Loucy (cell line): ENCODE measurements at regions not wholly inside any gene's neighbourhood (a gene's known extent, or its start where the extent isn't known, plus 50 kb on each side); places are given as distances from the start of the nearest gene placed in this dataset.

Experiments used
- H2AFZ ChIP-seq: fragments of 200-600 bp; sonication (generic); 2 replicates; pipeline ENCODE4 v1.6.0; 2016; ENCODE audit warnings: antibody characterized with exemption, mild to moderate bottlenecking, low read length, moderate library complexity
- H3F3A ChIP-seq: fragments of 200-600 bp; 2 replicates; pipeline ENCODE4 v1.6.0; 2016; ENCODE audit warnings: antibody characterized with exemption, low read depth, mild to moderate bottlenecking
- H3K27me3 ChIP-seq: fragments of 200-600 bp; sonication (generic); 2 replicates; pipeline ENCODE4 v1.6.1; 2014; ENCODE audit warnings: low read length, mild to moderate bottlenecking; ENCODE audit not compliant: insufficient read depth, poor library complexity, severe bottlenecking
- H3K36me3 ChIP-seq: fragments of 200-600 bp; sonication (generic); 2 replicates; pipeline ENCODE4 v1.6.1; 2016; ENCODE audit warnings: low read length; ENCODE audit not compliant: insufficient read depth
- H3K4me1 ChIP-seq: fragments of 200-600 bp; sonication (generic); 2 replicates; pipeline ENCODE4 v1.5.1; 2014; ENCODE audit warnings: low read length, mild to moderate bottlenecking; ENCODE audit not compliant: insufficient read depth, poor library complexity, severe bottlenecking
- H3K4me2 ChIP-seq: fragments of 200-600 bp; sonication (generic); 2 replicates; pipeline ENCODE4 v1.6.0; 2014; ENCODE audit warnings: antibody characterized with exemption, low read length, low read depth, mild to moderate bottlenecking; ENCODE audit not compliant: poor library complexity, severe bottlenecking
- H3K4me3 ChIP-seq: fragments of 200-600 bp; sonication (generic); 2 replicates; pipeline ENCODE4 v1.5.1; 2014; ENCODE audit warnings: low read length, mild to moderate bottlenecking, mixed read lengths; ENCODE audit not compliant: poor library complexity, severe bottlenecking
- H3K79me2 ChIP-seq: fragments of 200-600 bp; sonication (generic); 2 replicates; pipeline ENCODE4 v1.6.1; 2014; ENCODE audit warnings: low read length; ENCODE audit not compliant: insufficient read depth
- H3K9ac ChIP-seq: fragments of 200-600 bp; sonication (generic); 2 replicates; pipeline ENCODE4 v1.6.0; 2014; ENCODE audit warnings: mild to moderate bottlenecking, low read depth, low read length, moderate library complexity; ENCODE audit not compliant: poor library complexity, severe bottlenecking
- H3K9me2 ChIP-seq: fragments of 200-600 bp; sonication (generic); replicated peaks from 2 replicates; pipeline ENCODE4 v1.6.1; 2016; ENCODE audit warnings: low read depth, low read length, mixed read lengths
- H3K9me3 ChIP-seq: fragments of 200-600 bp; sonication (generic); 2 replicates; pipeline ENCODE4 v1.6.1; 2014; ENCODE audit warnings: mild to moderate bottlenecking, antibody characterized with exemption, low read length, low read depth; ENCODE audit not compliant: insufficient read depth
- H4K20me1 ChIP-seq: fragments of 200-600 bp; sonication (generic); 2 replicates; pipeline ENCODE4 v1.6.0; 2014; ENCODE audit warnings: antibody characterized with exemption, low read length, mild to moderate bottlenecking; ENCODE audit not compliant: insufficient read depth, poor library complexity, severe bottlenecking
- EZH2phosphoT487 ChIP-seq: fragments of 200-600 bp; IDR thresholded peaks from 2 replicates; pipeline ENCODE4 v1.6.1; 2018; ENCODE audit warnings: antibody characterized with exemption, mild to moderate bottlenecking, moderate library complexity, borderline replicate concordance
- TF ChIP-seq, protein P1 (sequence below): fragments of 200-600 bp; sonication (generic); conservative IDR thresholded peaks from 2 replicates; pipeline ENCODE4 v1.5.1; 2014; ENCODE audit warnings: mild to moderate bottlenecking, antibody characterized with exemption, low read length

DNA sequence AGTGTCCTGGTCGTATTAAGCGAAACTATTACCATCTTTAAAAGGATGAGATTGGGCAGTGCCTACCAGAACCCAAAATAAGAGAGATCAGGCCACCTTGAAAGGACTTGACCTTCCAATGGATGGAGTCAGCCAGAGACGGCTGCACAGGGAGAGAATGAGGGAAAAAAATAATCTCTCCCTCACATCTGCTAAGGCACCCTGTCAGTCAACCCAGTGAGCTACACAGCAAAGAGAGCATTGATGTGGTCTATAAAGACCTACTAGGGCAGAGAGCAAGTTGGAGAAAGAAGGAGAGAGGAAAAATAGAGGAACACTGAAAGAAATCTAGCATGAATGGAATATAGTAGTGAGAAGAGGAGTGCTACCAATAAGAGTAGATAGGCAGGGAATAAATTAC lies 68.0 kb upstream of the FTMT start:
- no peaks in the 10 kb centered on the region for H3K9me2 ChIP-seq
- no peak overlapping the region for H3K9ac ChIP-seq
- TF ChIP-seq EZH2phosphoT487, result no peak
- TF ChIP-seq, protein P1, sequence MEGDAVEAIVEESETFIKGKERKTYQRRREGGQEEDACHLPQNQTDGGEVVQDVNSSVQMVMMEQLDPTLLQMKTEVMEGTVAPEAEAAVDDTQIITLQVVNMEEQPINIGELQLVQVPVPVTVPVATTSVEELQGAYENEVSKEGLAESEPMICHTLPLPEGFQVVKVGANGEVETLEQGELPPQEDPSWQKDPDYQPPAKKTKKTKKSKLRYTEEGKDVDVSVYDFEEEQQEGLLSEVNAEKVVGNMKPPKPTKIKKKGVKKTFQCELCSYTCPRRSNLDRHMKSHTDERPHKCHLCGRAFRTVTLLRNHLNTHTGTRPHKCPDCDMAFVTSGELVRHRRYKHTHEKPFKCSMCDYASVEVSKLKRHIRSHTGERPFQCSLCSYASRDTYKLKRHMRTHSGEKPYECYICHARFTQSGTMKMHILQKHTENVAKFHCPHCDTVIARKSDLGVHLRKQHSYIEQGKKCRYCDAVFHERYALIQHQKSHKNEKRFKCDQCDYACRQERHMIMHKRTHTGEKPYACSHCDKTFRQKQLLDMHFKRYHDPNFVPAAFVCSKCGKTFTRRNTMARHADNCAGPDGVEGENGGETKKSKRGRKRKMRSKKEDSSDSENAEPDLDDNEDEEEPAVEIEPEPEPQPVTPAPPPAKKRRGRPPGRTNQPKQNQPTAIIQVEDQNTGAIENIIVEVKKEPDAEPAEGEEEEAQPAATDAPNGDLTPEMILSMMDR, result no peak
- no peak overlapping the region for H2AFZ ChIP-seq
- H3K36me3 ChIP-seq, result no peaks in the 10 kb centered on the region
- no peaks in the 10 kb centered on the region for H4K20me1 ChIP-seq
- H3K9me3 ChIP-seq, result no peaks in the 10 kb centered on the region
- no peak overlapping the region for H3K4me3 ChIP-seq
- H3K4me2 ChIP-seq, result no peak overlapping the region
- no peaks in the 10 kb centered on the region for H3K27me3 ChIP-seq
- no peaks in the 10 kb centered on the region for H3K79me2 ChIP-seq
- no peaks in the 10 kb centered on the region for H3F3A ChIP-seq
- no peaks in the 10 kb centered on the region for H3K4me1 ChIP-seq

DNA sequence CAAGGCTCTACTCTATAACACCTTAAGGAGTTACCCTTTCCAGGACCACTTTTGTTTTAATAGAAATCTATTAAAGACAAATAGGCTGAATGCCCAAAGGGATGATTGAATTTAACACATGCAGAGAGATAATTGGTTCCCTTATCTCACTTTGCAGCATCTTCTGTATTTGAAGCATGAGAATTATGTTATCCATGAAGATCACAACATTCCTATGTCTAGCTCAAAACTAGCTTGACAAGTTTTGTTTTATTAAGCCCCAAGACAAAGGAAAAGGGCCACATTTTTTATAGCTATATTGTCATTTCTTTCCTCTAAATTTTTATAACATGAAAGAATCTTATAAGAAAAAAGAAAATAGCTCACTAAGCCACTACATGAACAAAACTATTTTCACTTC lies 57.9 kb upstream of the FTMT start:
- Histone ChIP-seq H3K9ac (no peak overlapping the region), H3K4me1 (no peaks in the 10 kb centered on the region), H3K9me3 (no peaks in the 10 kb centered on the region), H3K36me3 (no peaks in the 10 kb centered on the region), H3K9me2 (no peaks in the 10 kb centered on the region), H3K4me3 (no peak overlapping the region), H3K27me3 (no peaks in the 10 kb centered on the region), H3K79me2 (no peaks in the 10 kb centered on the region), H2AFZ (no peak overlapping the region), H3K4me2 (no peak overlapping the region), H3F3A (no peaks in the 10 kb centered on the region), H4K20me1 (no peaks in the 10 kb centered on the region)
- no peak for TF ChIP-seq EZH2phosphoT487

DNA sequence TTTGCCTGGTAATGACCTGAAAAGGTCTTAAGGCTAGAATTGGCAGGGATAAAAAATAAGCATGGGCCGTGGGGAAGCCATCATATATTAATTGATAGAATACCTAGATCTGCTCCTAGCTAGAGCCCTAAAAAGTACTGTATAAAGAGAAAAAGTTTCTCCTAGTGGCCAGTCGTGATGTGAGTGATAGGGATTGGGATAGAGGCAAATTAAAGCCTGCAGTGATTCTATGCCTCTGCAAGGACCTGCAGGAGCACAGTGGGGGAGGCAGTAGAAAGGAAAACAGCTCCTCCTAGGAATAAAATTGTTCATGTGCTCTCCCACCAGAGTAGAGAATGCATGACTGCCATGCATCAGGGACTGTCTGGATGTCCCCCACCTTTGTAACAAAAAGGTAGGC lies 56.2 kb upstream of the FTMT start:
- no peak overlapping the region for H3K4me3 ChIP-seq
- H3K4me1 ChIP-seq, result no peaks in the 10 kb centered on the region
- no peaks in the 10 kb centered on the region for H3K9me2 ChIP-seq
- no peak overlapping the region for H3K4me2 ChIP-seq
- H3F3A ChIP-seq, result no peaks in the 10 kb centered on the region
- no peaks in the 10 kb centered on the region for H3K9me3 ChIP-seq
- TF ChIP-seq, protein P1, result no peak
- no peak for TF ChIP-seq EZH2phosphoT487
- H2AFZ ChIP-seq, result no peak overlapping the region
- H3K36me3 ChIP-seq, result no peaks in the 10 kb centered on the region
- no peaks in the 10 kb centered on the region for H4K20me1 ChIP-seq
- no peaks in the 10 kb centered on the region for H3K79me2 ChIP-seq
- H3K27me3 ChIP-seq, result no peaks in the 10 kb centered on the region
- H3K9ac ChIP-seq, result no peak overlapping the region

DNA sequence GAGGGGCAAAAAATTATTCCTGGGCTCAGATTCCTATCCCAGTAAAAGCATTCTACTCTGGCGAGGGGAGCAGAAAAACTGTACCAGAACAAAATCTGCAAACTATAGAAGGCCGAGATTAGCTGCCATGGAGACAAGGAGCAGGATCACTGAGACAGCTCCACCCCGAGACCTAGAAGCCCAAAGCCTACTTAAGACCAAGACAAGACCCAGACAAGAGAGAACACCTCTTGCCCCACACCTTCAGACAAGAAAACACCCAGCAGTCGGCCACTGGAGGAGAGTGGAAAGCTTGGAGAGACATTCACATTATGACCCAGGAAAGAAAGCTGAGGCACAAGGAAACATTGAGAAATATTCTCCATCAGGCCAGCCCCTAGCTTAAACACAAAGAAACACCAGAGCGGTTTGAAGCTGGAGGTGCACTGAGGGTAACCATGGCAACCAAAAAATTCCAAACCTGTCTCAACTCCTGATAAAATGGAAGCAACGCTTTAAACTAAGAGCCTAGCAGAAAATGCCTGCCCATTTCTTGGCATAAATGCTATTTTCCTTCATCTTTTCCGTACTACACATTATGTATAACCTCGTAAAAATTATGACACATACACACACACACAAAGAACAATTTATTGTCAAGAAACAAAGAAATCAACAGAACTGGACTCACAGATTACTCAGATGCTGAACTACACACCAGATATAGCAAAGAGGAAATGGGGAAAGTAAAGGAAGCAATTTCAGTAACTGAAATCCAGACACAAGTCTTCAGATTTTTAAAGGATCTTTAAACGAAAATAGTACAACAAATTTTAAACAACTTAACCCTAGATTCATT lies 53.8 kb upstream of the FTMT start:
- no peaks in the 10 kb centered on the region for H4K20me1 ChIP-seq
- no peaks in the 10 kb centered on the region for H3K9me3 ChIP-seq
- no peaks in the 10 kb centered on the region for H3K9me2 ChIP-seq
- H3K27me3 ChIP-seq, result no peaks in the 10 kb centered on the region
- no peak overlapping the region for H3K9ac ChIP-seq
- no peaks in the 10 kb centered on the region for H3F3A ChIP-seq
- no peaks in the 10 kb centered on the region for H3K79me2 ChIP-seq
- H2AFZ ChIP-seq, result no peak overlapping the region
- TF ChIP-seq, protein P1, result no peak
- no peak for TF ChIP-seq EZH2phosphoT487
- no peak overlapping the region for H3K4me3 ChIP-seq
- H3K4me1 ChIP-seq, result no peaks in the 10 kb centered on the region
- no peaks in the 10 kb centered on the region for H3K36me3 ChIP-seq
- no peak overlapping the region for H3K4me2 ChIP-seq
